H1 (cell line): ENCODE measurements at regions not wholly inside any gene's neighbourhood (a gene's known extent, or its start where the extent isn't known, plus 50 kb on each side); places are given as distances from the start of the nearest gene placed in this dataset.

Experiments
- CTCF ChIA-PET: fragments of 300-600 bp; sonication (Branson Sonifier 250); formaldehyde crosslinking; loops from one replicate; lab custom pipeline; 2021; ENCODE audit not compliant: partially characterized antibody; lab: Charles Lee
- POLR2A ChIA-PET: fragments of 300-600 bp; sonication (Branson Sonifier 250); formaldehyde crosslinking; loops from one replicate; lab custom pipeline; 2021; ENCODE audit warnings: inconsistent platforms; ENCODE audit not compliant: partially characterized antibody; lab: Charles Lee
- DNase-seq, 2 experiments: peaks; one replicate each; pipeline versions ENCODE4 v3.0.0 to v3.0.0-alpha.2; 2010 to 2022; ENCODE audit warnings: low spot score in 2 of 2, low read depth in 1 of 2, mixed read lengths in 1 of 2
- FAIRE-seq: peaks from 2 replicates; lab custom pipeline; 2011; peaks lifted over from hg19 to GRCh38; lab: Jason Lieb, UNC
- H2AFZ ChIP-seq: 2 replicates; pipeline ENCODE4 v1.8.1; 2012; ENCODE audit warnings: low read length, inconsistent platforms
- H2AK5ac ChIP-seq: 2 replicates; pipeline ENCODE4 v1.6.1; 2013; ENCODE audit warnings: low read depth, low read length
- H2BK120ac ChIP-seq: replicated peaks from 2 replicates; pipeline ENCODE3; 2013; ENCODE audit warnings: low read depth, low read length, inconsistent platforms
- H2BK12ac ChIP-seq: 2 replicates; pipeline ENCODE4 v1.6.1; 2013; ENCODE audit warnings: low read depth, low read length
- H2BK15ac ChIP-seq: 2 replicates; pipeline ENCODE4 v1.6.1; 2013; ENCODE audit warnings: low read length
- H2BK20ac ChIP-seq: 2 replicates; pipeline ENCODE4 v1.6.1; 2013; ENCODE audit warnings: low read length
- H2BK5ac ChIP-seq: 2 replicates; pipeline ENCODE4 v1.6.1; 2013; ENCODE audit warnings: low read depth, low read length
- H3K14ac ChIP-seq: 2 replicates; pipeline ENCODE4 v1.6.1; 2013; ENCODE audit warnings: inconsistent platforms; ENCODE audit not compliant: insufficient read length
- H3K18ac ChIP-seq: 2 replicates; pipeline ENCODE4 v1.6.1; 2013; ENCODE audit warnings: low read length; ENCODE audit errors: extremely low read depth
- H3K23ac ChIP-seq: 2 replicates; pipeline ENCODE4 v1.6.1; 2013; ENCODE audit warnings: inconsistent platforms; ENCODE audit not compliant: insufficient read length
- H3K23me2 ChIP-seq: 2 replicates; pipeline ENCODE4 v1.6.1; 2013; ENCODE audit warnings: low read depth, low read length
- H3K27ac ChIP-seq: 2 replicates; pipeline ENCODE4 v1.6.1; 2011; ENCODE audit warnings: low read depth, low read length, inconsistent platforms
- H3K27me3 ChIP-seq, 4 experiments: replicated peaks in 1 of 4; 1 replicate in 1 of 4; 2 replicates in 3 of 4; pipeline versions ENCODE4 v1.6.1 to v1.8.1; 2011 to 2013; ENCODE audit warnings: low read length in 3 of 4, mild to moderate bottlenecking in 3 of 4, inconsistent platforms in 2 of 4, mixed read lengths in 2 of 4, moderate library complexity in 1 of 4; ENCODE audit not compliant: control insufficient read depth in 3 of 4, insufficient read depth in 3 of 4; ENCODE audit errors: extremely low read depth in 1 of 4
- H3K36me3 ChIP-seq, 4 experiments: 2 replicates each; pipeline versions ENCODE4 v1.6.1 to v1.8.1; 2011 to 2013; ENCODE audit warnings: mild to moderate bottlenecking in 4 of 4, low read length in 3 of 4, moderate library complexity in 2 of 4, control low read depth in 1 of 4, inconsistent platforms in 1 of 4; ENCODE audit not compliant: insufficient read depth in 4 of 4, control insufficient read depth in 2 of 4
- H3K4ac ChIP-seq: replicated peaks from 2 replicates; pipeline ENCODE3; 2013; ENCODE audit warnings: low read length, low read depth, mixed read lengths, inconsistent platforms; ENCODE audit not compliant: insufficient read length
- H3K4me1 ChIP-seq, 4 experiments: replicated peaks in 1 of 4; 1 replicate in 1 of 4; 2 replicates in 3 of 4; pipeline versions ENCODE4 v1.6.1 to v1.8.1; 2011 to 2013; ENCODE audit warnings: low read length in 3 of 4, inconsistent platforms in 2 of 4, mixed read lengths in 1 of 4; ENCODE audit not compliant: insufficient read depth in 4 of 4, control insufficient read depth in 3 of 4
- H3K4me2 ChIP-seq, 2 experiments: 2 replicates each; pipeline versions ENCODE4 v1.6.1 to v1.8.1; 2011 to 2013; ENCODE audit warnings: low read depth in 2 of 2, low read length in 2 of 2, control low read depth in 1 of 2, inconsistent platforms in 1 of 2, mild to moderate bottlenecking in 1 of 2; ENCODE audit not compliant: insufficient read depth in 1 of 2
- H3K4me3 ChIP-seq, 4 experiments: fragments of 200-600, 300-600 bp in 1 of 4; sonication (generic), shearing (Covaris generic), sonication (Bioruptor Twin) in 1 of 4; 2 replicates each; pipeline versions ENCODE4 v1.5.1 to v1.8.1; 2011 to 2016; ENCODE audit warnings: low read length in 4 of 4, low read depth in 3 of 4, control low read depth in 2 of 4, inconsistent platforms in 2 of 4, mild to moderate bottlenecking in 2 of 4, mixed read lengths in 1 of 4, moderate library complexity in 1 of 4; ENCODE audit not compliant: insufficient read depth in 2 of 4; ENCODE audit errors: extremely low read depth in 1 of 4
- H3K56ac ChIP-seq: replicated peaks from 2 replicates; pipeline ENCODE3; 2013; ENCODE audit warnings: low read depth, mild to moderate bottlenecking, mixed read lengths, low read length, inconsistent platforms; ENCODE audit not compliant: insufficient read length
- H3K79me1 ChIP-seq: 2 replicates; pipeline ENCODE4 v1.6.1; 2013; ENCODE audit warnings: low read depth, low read length, control low read depth
- H3K79me2 ChIP-seq, 2 experiments: 2 replicates each; pipeline versions ENCODE4 v1.6.1 to v1.8.1; 2012 to 2013; ENCODE audit warnings: low read length in 2 of 2, mild to moderate bottlenecking in 2 of 2, inconsistent platforms in 1 of 2; ENCODE audit not compliant: insufficient read depth in 2 of 2, control insufficient read depth in 1 of 2
- H3K9ac ChIP-seq, 4 experiments: replicated peaks in 1 of 4; 1 replicate in 1 of 4; 2 replicates in 3 of 4; pipeline versions ENCODE4 v1.6.1 to v1.8.1; 2011 to 2013; ENCODE audit warnings: low read depth in 3 of 4, low read length in 3 of 4, control low read depth in 2 of 4, mild to moderate bottlenecking in 2 of 4, moderate library complexity in 2 of 4, inconsistent platforms in 1 of 4; ENCODE audit errors: extremely low read depth in 1 of 4
- H3K9me3 ChIP-seq, 2 experiments: 2 replicates each; pipeline versions ENCODE4 v1.6.1 to v1.8.1; 2012 to 2013; ENCODE audit warnings: mild to moderate bottlenecking in 2 of 2, moderate library complexity in 2 of 2, control low read depth in 1 of 2, inconsistent platforms in 1 of 2, low read depth in 1 of 2, low read length in 1 of 2, mixed read lengths in 1 of 2; ENCODE audit not compliant: insufficient read depth in 2 of 2
- H4K20me1 ChIP-seq, 2 experiments: replicated peaks in 1 of 2; 2 replicates each; pipeline versions ENCODE3 to v1.8.1; 2011 to 2013; ENCODE audit warnings: inconsistent platforms in 2 of 2, low read length in 2 of 2, mild to moderate bottlenecking in 1 of 2; ENCODE audit not compliant: insufficient read depth in 2 of 2, control insufficient read depth in 1 of 2
- H4K5ac ChIP-seq: 2 replicates; pipeline ENCODE4 v1.6.1; 2013; ENCODE audit warnings: low read length, low read depth, mixed read lengths, inconsistent platforms; ENCODE audit not compliant: insufficient read length
- H4K8ac ChIP-seq: 2 replicates; pipeline ENCODE4 v1.8.0; 2013; ENCODE audit warnings: mild to moderate bottlenecking, moderate library complexity, low read length, inconsistent platforms; ENCODE audit not compliant: insufficient read depth; ENCODE audit errors: extremely low read depth
- H4K91ac ChIP-seq: replicated peaks from 2 replicates; pipeline ENCODE3; 2013; ENCODE audit warnings: low read length, mixed read lengths, inconsistent platforms; ENCODE audit not compliant: insufficient read length
- BACH1 ChIP-seq: IDR thresholded peaks from 2 replicates; pipeline ENCODE4 v1.6.1; 2012; ENCODE audit warnings: low read length, improper control_type of control experiment
- BRCA1 ChIP-seq: IDR thresholded peaks from 2 replicates; pipeline ENCODE4 v1.6.1; 2012; ENCODE audit warnings: low read depth, low read length, improper control_type of control experiment
- GTF2F1 ChIP-seq: IDR thresholded peaks from 2 replicates; pipeline ENCODE4 v1.6.1; 2012; ENCODE audit warnings: low read depth, low read length, improper control_type of control experiment, borderline replicate concordance
- KDM4A ChIP-seq: IDR thresholded peaks from one replicate; pipeline ENCODE4 v1.7.1; 2012; ENCODE audit warnings: low read depth, mild to moderate bottlenecking, moderate library complexity, low read length, inconsistent platforms; ENCODE audit not compliant: severe bottlenecking
- KDM5A ChIP-seq: fragments of 200-600 bp; IDR thresholded peaks from 2 replicates; pipeline ENCODE4 v1.7.1; 2012; ENCODE audit warnings: mild to moderate bottlenecking, low read length, inconsistent platforms, mixed read lengths
- POLR2AphosphoS5 ChIP-seq: IDR thresholded peaks from 2 replicates; pipeline ENCODE4 v1.6.1; 2011; ENCODE audit warnings: low read depth, low read length
- RBBP5 ChIP-seq: IDR thresholded peaks from 2 replicates; pipeline ENCODE4 v1.7.1; 2012; ENCODE audit warnings: low read depth, mild to moderate bottlenecking, inconsistent platforms, low read length, moderate library complexity, borderline replicate concordance
- RNF2 ChIP-seq: fragments of 200-900, 300-1000 bp; sonication (generic); IDR thresholded peaks from 2 replicates; pipeline ENCODE4 v1.7.1; 2016; ENCODE audit warnings: borderline replicate concordance, low read depth, mild to moderate bottlenecking, antibody characterized with exemption, low read length; ENCODE audit not compliant: poor library complexity, severe bottlenecking; ENCODE audit errors: missing control alignments
- SP4 ChIP-seq: IDR thresholded peaks from 2 replicates; pipeline ENCODE4 v1.6.1; 2012; ENCODE audit warnings: low read length, inconsistent platforms
- SRF ChIP-seq: IDR thresholded peaks from 2 replicates; pipeline ENCODE4 v1.6.1; 2011; ENCODE audit warnings: mild to moderate bottlenecking, low read depth, low read length, moderate library complexity
- SUZ12 ChIP-seq: fragments of 200-600 bp; sonication (generic); IDR thresholded peaks from 2 replicates; pipeline ENCODE4 v1.6.1; 2012; ENCODE audit warnings: mild to moderate bottlenecking, inconsistent platforms, low read length, moderate library complexity, mixed read lengths
- TAF7 ChIP-seq: optimal IDR thresholded peaks from 2 replicates; pipeline ENCODE3; 2011; ENCODE audit warnings: low read depth, mild to moderate bottlenecking, inconsistent platforms, low read length, moderate library complexity, borderline replicate concordance
- USF2 ChIP-seq: IDR thresholded peaks from 2 replicates; pipeline ENCODE4 v1.6.1; 2011; ENCODE audit warnings: low read length, improper control_type of control experiment
- WGBS, 2 experiments: shearing (Covaris generic) in 1 of 2; methylation state at CpG; one replicate each; pipeline versions ENCODE4 v1.1.6 to v1.1.7; 2013 to 2015; ENCODE audit warnings: low lambda C conversion rate in 2 of 2, mixed read lengths in 2 of 2, inconsistent platforms in 1 of 2, low coverage in 1 of 2, missing lambda C conversion rate in 1 of 2; ENCODE audit not compliant: insufficient replicate concordance in 2 of 2, insufficient coverage in 1 of 2, insufficient read length in 1 of 2; ENCODE audit errors: extremely low coverage in 1 of 2, missing lambda C conversion rate in 1 of 2; 5-methylcytosine and 5-hydroxymethylcytosine counted together

- Histone ChIP-seq H2BK5ac (no peak overlapping the region), H3K9ac (no peak overlapping the region), H3K14ac (no peak overlapping the region), H2AFZ (no peak overlapping the region), H2AK5ac (no peak overlapping the region), H2BK12ac (no peak overlapping the region), H3K79me1 (no peaks in the 10 kb centered on the region), H3K4me1 (no peaks in the 10 kb centered on the region), H2BK120ac (no peak overlapping the region), H3K9me3 (peaks cover 3 to 5% of the 10 kb centered on the region in 2 experiments; a peak in 2 of 4 replicates), H3K4me3 (no peak overlapping the region), H3K23me2 (no peaks in the 10 kb centered on the region), H3K23ac (no peak overlapping the region), H2BK15ac (no peak overlapping the region), H4K20me1 (no peaks in the 10 kb centered on the region), H4K5ac (no peak overlapping the region), H4K8ac (no peak overlapping the region), H3K36me3 (no peaks in the 10 kb centered on the region; a peak in 1 of 8 replicates), H2BK20ac (no peak overlapping the region), H3K4ac (no peak overlapping the region), H3K27me3 (no peaks in the 10 kb centered on the region), H3K27ac (no peak overlapping the region), H3K56ac (no peak overlapping the region), H3K18ac (no peak overlapping the region), H3K4me2 (no peak overlapping the region), H4K91ac (no peak overlapping the region), H3K79me2 (no peaks in the 10 kb centered on the region)
- ChIA-PET CTCF (no interaction called here), POLR2A (no interaction called here)
- FAIRE-seq (no peak), DNase-seq (no peak)
- TF ChIP-seq SUZ12 = no peak
- TF ChIP-seq POLR2AphosphoS5 = no peak
- TF ChIP-seq BACH1 = no peak
- no peak for TF ChIP-seq SP4
- no peak for TF ChIP-seq GTF2F1
- TF ChIP-seq SRF = no peak
- no peak for TF ChIP-seq TAF7
- TF ChIP-seq BRCA1 = no peak
- no peak for TF ChIP-seq RBBP5
- no peak for TF ChIP-seq KDM5A
- TF ChIP-seq KDM4A = no peak
- no peak for TF ChIP-seq RNF2
- TF ChIP-seq USF2 = no peak
- 95% methylated on average over 2 of the region's 2 CpGs; no CpG with 5 or more reads in 1 of the 2 experiments for WGBS, 2 experiments
Measured at GRCh38 chr6:121794630-121795029, 359.2 kb downstream of the GJA1 start.
